UCSD-AML1 (cell line): ENCODE measurements at regions not wholly inside any gene's neighbourhood (a gene's known extent, or its start where the extent isn't known, plus 50 kb on each side); places are given as distances from the start of the nearest gene placed in this dataset.
"Not testable (repeated sequence)": the region's sequence is repeated elsewhere in the genome, so short reads cannot be mapped to it uniquely, and the experiment has no call there.

ENCODE experiments used
- DNase-seq: peaks from one replicate; lab custom pipeline; 2025; ENCODE audit not compliant: unreplicated experiment; lab: John Stamatoyannopoulos, UW

DNA sequence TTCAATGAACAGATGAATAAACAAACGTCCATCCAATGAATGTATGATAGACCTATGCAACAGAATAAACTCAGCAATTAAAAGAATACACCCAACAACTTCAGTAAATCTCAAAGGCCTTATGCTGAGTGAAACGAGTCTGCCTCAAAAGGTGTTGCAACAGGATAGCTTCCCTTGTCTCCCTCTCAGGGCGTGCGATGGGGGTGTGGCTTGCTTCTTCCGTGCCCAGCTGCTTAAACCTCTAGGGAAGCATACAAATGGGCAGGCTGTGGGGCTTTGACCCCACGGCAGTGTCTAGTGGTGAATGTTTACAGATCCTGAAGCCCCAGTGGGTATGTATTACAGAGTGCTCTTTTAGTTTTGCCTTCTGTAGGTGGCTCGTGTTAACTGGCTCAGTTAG, 87.0 kb upstream of the CCL21 start:
- no peak for DNase-seq

- DNase-seq, result no peak
These were observed 83.5 kb upstream of the CCL21 start for GRCh38 chr9:34793428-34793827.

DNA sequence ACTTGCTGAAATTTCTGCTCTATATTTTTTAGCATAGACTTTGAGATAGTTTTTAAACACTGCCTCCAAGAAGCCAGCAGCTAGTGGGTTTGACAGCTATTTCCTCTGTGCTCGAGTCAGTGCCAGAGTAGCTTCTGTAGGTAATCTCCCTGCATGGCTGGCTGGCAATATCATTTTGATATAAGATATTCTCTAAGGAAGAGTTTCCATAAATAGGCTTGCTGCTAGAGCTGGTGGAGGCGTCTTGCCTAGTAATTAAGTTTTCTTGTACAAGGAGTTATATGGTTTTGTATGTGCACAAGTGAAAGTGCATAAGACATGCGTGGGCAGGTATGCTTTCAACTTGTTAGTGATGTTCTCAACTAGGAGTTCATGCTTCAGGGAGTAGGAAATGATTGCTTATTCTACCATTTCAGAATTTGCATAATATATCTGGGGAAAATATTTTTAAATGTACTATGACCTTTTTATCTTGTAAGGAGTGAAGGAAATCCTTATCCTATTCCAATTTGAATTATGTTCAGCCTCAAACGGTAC, 74.1 kb upstream of the CCL21 start:
- DNase-seq, result no peak

DNA sequence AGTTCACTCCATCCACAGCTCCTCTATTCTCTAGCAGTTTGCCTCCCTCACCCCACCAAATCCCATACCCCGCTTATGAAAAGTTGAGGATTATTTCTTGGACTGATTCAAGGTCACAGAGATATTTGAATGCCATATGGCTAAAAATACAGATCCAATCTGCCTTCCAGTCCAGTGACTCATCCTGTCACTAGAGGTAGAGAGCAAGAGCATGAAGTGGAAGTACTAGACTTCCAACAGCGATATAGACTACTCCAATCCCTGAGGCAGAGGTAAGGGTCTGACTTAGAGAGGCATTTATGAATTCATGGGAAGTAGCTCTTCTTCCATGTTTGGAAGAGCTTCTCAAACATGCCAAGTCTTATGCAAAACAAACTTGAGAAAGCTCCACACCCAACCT, 72.4 kb upstream of the CCL21 start:
- DNase-seq, result no peak

- no peak for DNase-seq
These were observed 67.7 kb upstream of the CCL21 start for GRCh38 chr9:34777666-34778065.

- DNase-seq, result no peak
These were observed 64.0 kb upstream of the CCL21 start for GRCh38 chr9:34773955-34774354.

- DNase-seq, result no peak
These were observed 63.5 kb upstream of the CCL21 start for GRCh38 chr9:34773306-34773910.

GRCh38 chr9:34771007-34771406, 61.1 kb upstream of the CCL21 start:
- DNase-seq, result no peak

- DNase-seq, result not testable (repeated sequence)
These were observed 57.2 kb upstream of the CCL21 start for GRCh38 chr9:34767087-34767486.

DNA sequence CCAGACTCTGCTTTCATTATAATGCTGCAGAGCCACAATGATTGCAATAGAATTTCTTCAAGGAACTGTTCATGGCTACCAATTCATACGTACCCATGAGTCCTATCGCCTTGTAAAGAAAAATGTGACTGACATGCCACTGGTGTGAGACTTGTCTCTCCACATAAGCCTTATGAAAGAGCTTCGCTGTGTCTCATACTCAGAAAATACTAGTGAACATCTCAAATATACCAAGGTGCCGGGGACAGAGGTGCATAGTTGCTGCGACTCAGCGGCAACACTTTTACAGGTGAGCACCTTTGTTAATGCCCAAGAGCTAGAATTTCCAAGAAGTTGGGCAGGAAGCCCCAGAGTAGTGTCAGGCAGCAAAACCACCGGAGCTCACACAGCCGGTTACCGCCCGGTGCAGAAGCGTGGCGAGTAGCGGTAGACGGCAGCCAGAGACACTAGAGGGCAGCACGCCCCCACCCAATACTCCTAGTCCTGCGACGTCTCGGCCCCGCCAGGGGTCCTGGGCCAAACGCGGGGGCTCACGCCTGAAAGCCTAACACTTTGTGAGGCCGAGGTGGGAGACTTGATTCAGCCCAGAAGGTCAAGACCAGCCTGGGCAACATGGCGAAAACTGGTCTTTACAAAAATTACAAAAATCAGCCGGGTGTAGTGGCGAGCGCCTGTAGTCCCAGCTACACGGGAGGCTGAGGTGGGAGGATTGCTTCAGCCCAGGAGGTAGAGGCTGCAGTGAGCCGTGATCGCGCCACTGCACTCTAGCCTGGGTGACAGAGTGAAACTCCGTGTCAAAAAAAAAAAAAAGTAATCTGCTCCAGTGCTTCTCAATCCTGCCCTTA, 50.5 kb upstream of the CCL21 start:
- peak; percentile 50 for DNase-seq
